ENCODE measurements at regions not wholly inside any gene's neighbourhood (a gene's known extent, or its start where the extent isn't known, plus 50 kb on each side); places are given as distances from the start of the nearest gene placed in this dataset.

GRCh38 chr11:26095340-26095739 is 236.6 kb upstream of the ANO3 start:
- TF ChIP-seq CTCF (IDR thresholded peaks at IDR 0.05) = no peak
- no peak overlapping the region for H3K27ac ChIP-seq
- DNase-seq (ENCODE audit: low spot score) = no peak
- no peak overlapping the region for H3K4me3 ChIP-seq

GRCh38 chr11:26096451-26096850 is 235.5 kb upstream of the ANO3 start:
- no peak for DNase-seq (ENCODE audit: low spot score)
- no peak for TF ChIP-seq CTCF (IDR thresholded peaks at IDR 0.05)
- no peak overlapping the region for H3K27ac ChIP-seq
- no peak overlapping the region for H3K4me3 ChIP-seq

GRCh38 chr11:26102325-26102724 is 229.6 kb upstream of the ANO3 start:
- Histone ChIP-seq H3K27ac (no peak overlapping the region), H3K4me3 (no peak overlapping the region)
- no peak for TF ChIP-seq CTCF (IDR thresholded peaks at IDR 0.05)
- no peak for DNase-seq (ENCODE audit: low spot score)

- H3K4me3 ChIP-seq = no peak overlapping the region
- DNase-seq (ENCODE audit: low spot score) = no peak
- TF ChIP-seq CTCF (IDR thresholded peaks at IDR 0.05) = no peak
- no peak overlapping the region for H3K27ac ChIP-seq
Observed at GRCh38 chr11:26105762-26106423, 226.0 kb upstream of the ANO3 start.

- Histone ChIP-seq H3K27ac (no peak overlapping the region), H3K4me3 (no peak overlapping the region)
- DNase-seq (ENCODE audit: low spot score) = no peak
- no peak for TF ChIP-seq CTCF (IDR thresholded peaks at IDR 0.05)
Observed at GRCh38 chr11:26106726-26107125, 225.2 kb upstream of the ANO3 start.

GRCh38 chr11:26109658-26110368 is 222.1 kb upstream of the ANO3 start:
- Histone ChIP-seq H3K27ac (no peak overlapping the region), H3K4me3 (no peak overlapping the region)
- DNase-seq (ENCODE audit: low spot score) = no peak
- no peak for TF ChIP-seq CTCF (IDR thresholded peaks at IDR 0.05)

GRCh38 chr11:26112264-26112663 is 219.7 kb upstream of the ANO3 start:
- TF ChIP-seq CTCF (IDR thresholded peaks at IDR 0.05) = no peak
- no peak for DNase-seq (ENCODE audit: low spot score)
- Histone ChIP-seq H3K27ac (no peak overlapping the region), H3K4me3 (no peak overlapping the region)
